ENCODE measurements at regions not wholly inside any gene's neighbourhood (a gene's known extent, or its start where the extent isn't known, plus 50 kb on each side); places are given as distances from the start of the nearest gene placed in this dataset.

DNA sequence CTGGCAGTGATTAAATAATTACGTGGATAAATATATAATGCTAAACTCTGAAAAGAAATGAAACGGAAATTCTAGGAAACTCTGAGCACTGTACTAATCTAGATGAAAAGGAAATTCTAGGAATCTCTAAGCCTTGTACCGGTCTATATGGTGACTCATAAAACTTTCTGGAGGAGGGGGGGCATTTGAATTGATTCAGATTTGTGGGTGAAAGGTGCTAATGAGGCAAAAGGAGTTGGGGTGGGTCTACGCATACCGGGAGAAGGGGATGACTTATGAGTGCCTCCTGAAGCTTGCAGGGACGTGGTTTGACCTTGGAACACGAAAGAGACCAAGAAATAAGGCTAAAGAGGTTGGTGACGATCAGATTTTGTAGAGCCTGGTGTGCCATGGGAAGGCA is 151.7 kb upstream of the CASK start:
- POLR2A ChIA-PET, result no interaction called here
- Histone ChIP-seq H3K9me3 (ENCODE audit: control insufficient read depth, insufficient read depth, low read depth, low read length) (no peaks in the 10 kb centered on the region), H3K27me3 (ENCODE audit: control insufficient read depth, insufficient read depth, low read length) (no peaks in the 10 kb centered on the region), H3K36me3 (ENCODE audit: control insufficient read depth, insufficient read depth, low read length) (no peaks in the 10 kb centered on the region), H3K4me1 (ENCODE audit: control insufficient read depth, insufficient read depth, low read length) (no peaks in the 10 kb centered on the region), H3K4me3 (ENCODE audit: low read depth in 2 of 2, low read length in 2 of 2) (no peak overlapping the region), H3K27ac (ENCODE audit: low read length) (no peak overlapping the region)
- DNase-seq (ENCODE audit: low read depth, low spot score) (no peak), ATAC-seq (no peak)
- in situ Hi-C loops (cut with HindIII; ENCODE audit: low pct_unique_long_range_greater_than_20kb, low sequenced_read_pairs) (no loop called here), intact Hi-C loops (cut with micrococcal nuclease; ENCODE audit: unreplicated experiment) (no loop called here)
- TF ChIP-seq, protein P1, sequence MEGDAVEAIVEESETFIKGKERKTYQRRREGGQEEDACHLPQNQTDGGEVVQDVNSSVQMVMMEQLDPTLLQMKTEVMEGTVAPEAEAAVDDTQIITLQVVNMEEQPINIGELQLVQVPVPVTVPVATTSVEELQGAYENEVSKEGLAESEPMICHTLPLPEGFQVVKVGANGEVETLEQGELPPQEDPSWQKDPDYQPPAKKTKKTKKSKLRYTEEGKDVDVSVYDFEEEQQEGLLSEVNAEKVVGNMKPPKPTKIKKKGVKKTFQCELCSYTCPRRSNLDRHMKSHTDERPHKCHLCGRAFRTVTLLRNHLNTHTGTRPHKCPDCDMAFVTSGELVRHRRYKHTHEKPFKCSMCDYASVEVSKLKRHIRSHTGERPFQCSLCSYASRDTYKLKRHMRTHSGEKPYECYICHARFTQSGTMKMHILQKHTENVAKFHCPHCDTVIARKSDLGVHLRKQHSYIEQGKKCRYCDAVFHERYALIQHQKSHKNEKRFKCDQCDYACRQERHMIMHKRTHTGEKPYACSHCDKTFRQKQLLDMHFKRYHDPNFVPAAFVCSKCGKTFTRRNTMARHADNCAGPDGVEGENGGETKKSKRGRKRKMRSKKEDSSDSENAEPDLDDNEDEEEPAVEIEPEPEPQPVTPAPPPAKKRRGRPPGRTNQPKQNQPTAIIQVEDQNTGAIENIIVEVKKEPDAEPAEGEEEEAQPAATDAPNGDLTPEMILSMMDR (IDR thresholded peaks at IDR 0.05), result no peak
- TF ChIP-seq POLR2AphosphoS5 (IDR thresholded peaks at IDR 0.05; ENCODE audit: low read depth, low read length) (no peak), TCF7L2 (IDR thresholded peaks at IDR 0.05; ENCODE audit: low read depth, low read length) (no peak), SIN3A (IDR thresholded peaks at IDR 0.05; ENCODE audit: borderline replicate concordance, insufficient read depth, low read depth, low read length) (no peak)
- TF ChIP-seq, protein P2, sequence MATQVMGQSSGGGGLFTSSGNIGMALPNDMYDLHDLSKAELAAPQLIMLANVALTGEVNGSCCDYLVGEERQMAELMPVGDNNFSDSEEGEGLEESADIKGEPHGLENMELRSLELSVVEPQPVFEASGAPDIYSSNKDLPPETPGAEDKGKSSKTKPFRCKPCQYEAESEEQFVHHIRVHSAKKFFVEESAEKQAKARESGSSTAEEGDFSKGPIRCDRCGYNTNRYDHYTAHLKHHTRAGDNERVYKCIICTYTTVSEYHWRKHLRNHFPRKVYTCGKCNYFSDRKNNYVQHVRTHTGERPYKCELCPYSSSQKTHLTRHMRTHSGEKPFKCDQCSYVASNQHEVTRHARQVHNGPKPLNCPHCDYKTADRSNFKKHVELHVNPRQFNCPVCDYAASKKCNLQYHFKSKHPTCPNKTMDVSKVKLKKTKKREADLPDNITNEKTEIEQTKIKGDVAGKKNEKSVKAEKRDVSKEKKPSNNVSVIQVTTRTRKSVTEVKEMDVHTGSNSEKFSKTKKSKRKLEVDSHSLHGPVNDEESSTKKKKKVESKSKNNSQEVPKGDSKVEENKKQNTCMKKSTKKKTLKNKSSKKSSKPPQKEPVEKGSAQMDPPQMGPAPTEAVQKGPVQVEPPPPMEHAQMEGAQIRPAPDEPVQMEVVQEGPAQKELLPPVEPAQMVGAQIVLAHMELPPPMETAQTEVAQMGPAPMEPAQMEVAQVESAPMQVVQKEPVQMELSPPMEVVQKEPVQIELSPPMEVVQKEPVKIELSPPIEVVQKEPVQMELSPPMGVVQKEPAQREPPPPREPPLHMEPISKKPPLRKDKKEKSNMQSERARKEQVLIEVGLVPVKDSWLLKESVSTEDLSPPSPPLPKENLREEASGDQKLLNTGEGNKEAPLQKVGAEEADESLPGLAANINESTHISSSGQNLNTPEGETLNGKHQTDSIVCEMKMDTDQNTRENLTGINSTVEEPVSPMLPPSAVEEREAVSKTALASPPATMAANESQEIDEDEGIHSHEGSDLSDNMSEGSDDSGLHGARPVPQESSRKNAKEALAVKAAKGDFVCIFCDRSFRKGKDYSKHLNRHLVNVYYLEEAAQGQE (IDR thresholded peaks at IDR 0.05; ENCODE audit: insufficient read depth in 1 of 2, low read depth in 2 of 2, low read length in 1 of 2), result no peak
- BruUV-seq (replicated peaks), result no TSS peak
- CTCF ChIA-PET, result no interaction called here

DNA sequence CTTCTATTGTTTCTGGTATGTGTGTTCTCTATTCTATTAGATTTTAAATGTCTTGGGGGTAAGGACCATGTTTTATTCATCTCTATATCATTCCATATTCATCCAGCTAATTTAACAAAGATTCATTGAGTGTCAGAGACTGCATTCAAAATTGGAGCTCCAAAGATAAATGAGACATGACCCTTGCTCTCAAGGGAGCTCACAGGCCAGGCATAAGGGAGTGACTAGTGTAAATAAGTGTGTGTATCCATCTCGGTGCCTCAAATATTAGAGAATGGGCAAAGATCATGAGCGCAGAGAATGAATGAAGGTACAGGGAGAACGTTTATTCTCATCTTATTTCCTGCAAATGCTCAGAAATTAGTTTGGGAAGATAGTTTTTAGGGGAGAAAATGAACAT is 150.1 kb upstream of the CASK start:
- CTCF ChIA-PET, result no interaction called here
- no TSS peak for BruUV-seq (replicated peaks)

More for the DNA sequence above, 150.1 kb upstream of the CASK start:
- no peak for ATAC-seq
- no peaks in the 10 kb centered on the region for H3K36me3 ChIP-seq (ENCODE audit: control insufficient read depth, insufficient read depth, low read length)
- H3K27ac ChIP-seq (ENCODE audit: low read length), result no peak overlapping the region
- no peak for TF ChIP-seq POLR2AphosphoS5 (IDR thresholded peaks at IDR 0.05; ENCODE audit: low read depth, low read length)
- TF ChIP-seq SIN3A (IDR thresholded peaks at IDR 0.05; ENCODE audit: borderline replicate concordance, insufficient read depth, low read depth, low read length), result no peak
- TF ChIP-seq, protein P1 (IDR thresholded peaks at IDR 0.05), result no peak
- TF ChIP-seq TCF7L2 (IDR thresholded peaks at IDR 0.05; ENCODE audit: low read depth, low read length), result no peak
- TF ChIP-seq, protein P2 (IDR thresholded peaks at IDR 0.05; ENCODE audit: insufficient read depth in 1 of 2, low read depth in 2 of 2, low read length in 1 of 2), result no peak
- H3K27me3 ChIP-seq (ENCODE audit: control insufficient read depth, insufficient read depth, low read length), result no peaks in the 10 kb centered on the region
- no peak overlapping the region for H3K4me3 ChIP-seq (ENCODE audit: low read depth in 2 of 2, low read length in 2 of 2)
- POLR2A ChIA-PET, result no interaction called here
- intact Hi-C loops (cut with micrococcal nuclease; ENCODE audit: unreplicated experiment), result no loop called here
- DNase-seq (ENCODE audit: low read depth, low spot score), result no peak
- H3K4me1 ChIP-seq (ENCODE audit: control insufficient read depth, insufficient read depth, low read length), result no peaks in the 10 kb centered on the region
- in situ Hi-C loops (cut with HindIII; ENCODE audit: low pct_unique_long_range_greater_than_20kb, low sequenced_read_pairs), result no loop called here
- no peaks in the 10 kb centered on the region for H3K9me3 ChIP-seq (ENCODE audit: control insufficient read depth, insufficient read depth, low read depth, low read length)

Measured in Panc1 (cell line).